Glutamatergic neuron (in vitro differentiated cells): ENCODE measurements at regions not wholly inside any gene's neighbourhood (a gene's known extent, or its start where the extent isn't known, plus 50 kb on each side); places are given as distances from the start of the nearest gene placed in this dataset.
"Not testable (repeated sequence)": the region's sequence is repeated elsewhere in the genome, so short reads cannot be mapped to it uniquely, and the experiment has no call there.

Source experiments
- DNase-seq: peaks from one replicate; pipeline ENCODE4 v3.0.0; 2022
- H3K27ac Mint-ChIP-seq: one replicate; pipeline ENCODE4 v1.8.0; 2020; ENCODE audit warnings: mild to moderate bottlenecking, mixed read lengths, inconsistent platforms; ENCODE audit not compliant: unreplicated experiment
- H3K27me3 Mint-ChIP-seq: one replicate; pipeline ENCODE4 v1.8.0; 2020; ENCODE audit warnings: mild to moderate bottlenecking, moderate library complexity, mixed read lengths, inconsistent platforms; ENCODE audit not compliant: unreplicated experiment
- H3K36me3 Mint-ChIP-seq: one replicate; pipeline ENCODE4 v1.8.0; 2020; ENCODE audit warnings: mild to moderate bottlenecking, mixed read lengths, inconsistent platforms; ENCODE audit not compliant: unreplicated experiment
- H3K4me1 Mint-ChIP-seq: one replicate; pipeline ENCODE4 v1.8.0; 2020; ENCODE audit warnings: mild to moderate bottlenecking, low read depth, mixed read lengths, inconsistent platforms; ENCODE audit not compliant: unreplicated experiment
- H3K4me3 Mint-ChIP-seq: one replicate; pipeline ENCODE4 v1.8.0; 2020; ENCODE audit warnings: mild to moderate bottlenecking, mixed read lengths, inconsistent platforms; ENCODE audit not compliant: unreplicated experiment
- H3K9me3 Mint-ChIP-seq: one replicate; pipeline ENCODE4 v1.8.0; 2020; ENCODE audit warnings: mild to moderate bottlenecking, moderate library complexity, mixed read lengths, inconsistent platforms; ENCODE audit not compliant: unreplicated experiment
- CTCF ChIP-seq: fragments of 200-600 bp; sonication (generic); IDR thresholded peaks from one replicate; pipeline ENCODE4 v1.5.0; 2021; ENCODE audit not compliant: partially characterized antibody, unreplicated experiment

- H3K4me1 Mint-ChIP-seq, H3K36me3 Mint-ChIP-seq, H3K9me3 Mint-ChIP-seq, H3K27ac Mint-ChIP-seq, H3K27me3 Mint-ChIP-seq, DNase-seq, H3K4me3 Mint-ChIP-seq: not testable (repeated sequence)
Observed at GRCh38 chr5:97234380-97234779, 51.3 kb upstream of the RIOK2 start.

GRCh38 chr5:97242341-97242740, 59.3 kb upstream of the RIOK2 start:
- Mint-ChIP-seq H3K27ac (no peak overlapping the region), H3K36me3 (no peaks in the 10 kb centered on the region), H3K27me3 (peaks cover 2% of the 10 kb centered on the region), H3K9me3 (no peaks in the 10 kb centered on the region), H3K4me3 (no peak overlapping the region), H3K4me1 (peaks cover 5% of the 10 kb centered on the region)
- no peak for TF ChIP-seq CTCF
- DNase-seq = no peak

- Mint-ChIP-seq H3K27me3 (peaks cover 2% of the 10 kb centered on the region), H3K4me3 (no peak overlapping the region), H3K36me3 (no peaks in the 10 kb centered on the region), H3K4me1 (peaks cover 5% of the 10 kb centered on the region), H3K9me3 (no peaks in the 10 kb centered on the region), H3K27ac (no peak overlapping the region)
- TF ChIP-seq CTCF = no peak
- DNase-seq = no peak
Observed at GRCh38 chr5:97243353-97243752, 60.3 kb upstream of the RIOK2 start.

DNA sequence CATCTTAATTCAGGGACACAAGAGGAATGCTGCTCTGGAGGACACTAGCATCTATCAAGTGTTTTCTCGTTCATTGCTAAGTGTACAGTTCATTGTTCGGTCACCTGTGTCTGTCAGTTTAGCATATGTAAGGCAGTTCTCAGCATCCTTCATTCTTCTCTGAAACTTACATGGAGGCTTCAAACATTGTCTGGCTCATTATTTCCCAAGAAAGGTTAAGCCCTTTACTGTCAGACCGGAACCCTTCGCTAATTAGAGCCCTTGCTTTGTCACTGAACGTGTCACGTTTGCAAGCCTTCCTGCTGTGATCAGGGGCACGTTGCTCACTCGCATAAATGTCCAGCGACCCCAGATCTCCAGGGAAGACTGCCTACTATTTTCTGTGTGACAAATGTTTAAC, 62.3 kb upstream of the RIOK2 start:
- H3K27ac Mint-ChIP-seq = no peak overlapping the region
- peak; percentile 21 for DNase-seq
- peaks cover 2% of the 10 kb centered on the region for H3K27me3 Mint-ChIP-seq
- H3K36me3 Mint-ChIP-seq = no peaks in the 10 kb centered on the region
- H3K4me3 Mint-ChIP-seq = no peak overlapping the region
- no peak for TF ChIP-seq CTCF
- H3K9me3 Mint-ChIP-seq = peaks cover 1% of the 10 kb centered on the region
- peaks cover 5% of the 10 kb centered on the region for H3K4me1 Mint-ChIP-seq

DNA sequence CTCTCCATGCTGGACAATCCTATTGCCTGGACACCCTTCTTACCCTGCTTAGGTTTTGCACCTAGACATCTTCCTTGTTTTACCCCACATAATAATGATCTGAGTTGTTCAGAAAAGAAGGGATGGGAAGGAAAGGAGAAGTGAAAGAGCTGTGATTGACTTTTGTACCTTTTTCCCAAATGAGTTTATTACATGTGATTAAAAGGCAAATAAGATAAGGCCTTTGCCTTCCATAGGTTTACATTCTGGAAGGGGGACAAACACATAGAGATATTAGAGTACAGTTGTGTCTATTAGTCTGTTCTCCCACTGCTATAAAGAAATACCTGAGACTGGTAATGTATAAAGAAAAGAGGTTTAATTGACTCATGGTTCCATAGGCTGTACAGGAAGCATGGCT, 67.1 kb upstream of the RIOK2 start:
- Mint-ChIP-seq H3K9me3 (peaks cover 2% of the 10 kb centered on the region), H3K27ac (no peak overlapping the region), H3K4me3 (no peak overlapping the region), H3K27me3 (peaks cover 2% of the 10 kb centered on the region), H3K36me3 (no peaks in the 10 kb centered on the region), H3K4me1 (peaks cover 5% of the 10 kb centered on the region)
- no peak for DNase-seq
- no peak for TF ChIP-seq CTCF

- Mint-ChIP-seq H3K4me3 (no peak overlapping the region), H3K27me3 (no peaks in the 10 kb centered on the region), H3K36me3 (no peaks in the 10 kb centered on the region), H3K4me1 (no peaks in the 10 kb centered on the region), H3K9me3 (no peaks in the 10 kb centered on the region), H3K27ac (no peak overlapping the region)
- no peak for DNase-seq
- TF ChIP-seq CTCF = no peak
Observed at GRCh38 chr5:97266076-97266475, 83.0 kb upstream of the RIOK2 start.
